Calu3 (cell line): ENCODE measurements at regions not wholly inside any gene's neighbourhood (a gene's known extent, or its start where the extent isn't known, plus 50 kb on each side); places are given as distances from the start of the nearest gene placed in this dataset.

Source experiments
- BruUV-seq: library from RNA; stranded (reverse); fragments of 400-500 nt; replicated peaks from 2 replicates; lab custom pipeline; 2021; lab: Mats Ljungman, UMichigan
- CTCF ChIA-PET: fragments of 300-600 bp; sonication (Branson Sonifier 250); formaldehyde crosslinking; loops from one replicate; lab custom pipeline; 2022; ENCODE audit warnings: antibody characterized with exemption; lab: Charles Lee
- DNase-seq: peaks from one replicate; pipeline ENCODE4 v3.0.0; 2022
- H3K27ac Mint-ChIP-seq: one replicate; pipeline ENCODE4 v1.8.0; 2022; ENCODE audit warnings: mixed read lengths; ENCODE audit not compliant: unreplicated experiment
- H3K27me3 Mint-ChIP-seq: one replicate; pipeline ENCODE4 v1.8.0; 2022; ENCODE audit warnings: mixed read lengths; ENCODE audit not compliant: unreplicated experiment
- H3K36me3 Mint-ChIP-seq: one replicate; pipeline ENCODE4 v1.8.0; 2022; ENCODE audit warnings: mild to moderate bottlenecking, moderate library complexity, mixed read lengths; ENCODE audit not compliant: insufficient read depth, unreplicated experiment
- H3K4me1 Mint-ChIP-seq: one replicate; pipeline ENCODE4 v1.8.0; 2022; ENCODE audit warnings: mild to moderate bottlenecking, low read depth, mixed read lengths; ENCODE audit not compliant: unreplicated experiment
- H3K4me3 Mint-ChIP-seq: one replicate; pipeline ENCODE4 v1.8.0; 2022; ENCODE audit warnings: mild to moderate bottlenecking, low read depth, moderate library complexity, mixed read lengths; ENCODE audit not compliant: unreplicated experiment
- H3K9me3 Mint-ChIP-seq: one replicate; pipeline ENCODE4 v1.8.0; 2022; ENCODE audit warnings: low read depth, mixed read lengths; ENCODE audit not compliant: unreplicated experiment
- CTCF ChIP-seq: fragments of 200-600 bp; IDR thresholded peaks from one replicate; pipeline ENCODE4 v1.8.0; 2022; ENCODE audit warnings: antibody characterized with exemption; ENCODE audit not compliant: unreplicated experiment
- intact Hi-C: fragments of 100-400 bp; cut with micrococcal nuclease; formaldehyde crosslinking; loops from one replicate; pipeline ENCODE4 v1.10.0; 2022; ENCODE audit not compliant: unreplicated experiment

GRCh38 chr5:173412566-173412965 is 84.4 kb upstream of the STC2 start:
- intact Hi-C loops: no loop called here
- Mint-ChIP-seq H3K36me3 (no peaks in the 10 kb centered on the region), H3K27me3 (no peaks in the 10 kb centered on the region), H3K9me3 (no peaks in the 10 kb centered on the region), H3K27ac (no peak overlapping the region), H3K4me1 (no peaks in the 10 kb centered on the region), H3K4me3 (no peak overlapping the region)
- CTCF ChIA-PET: interaction anchor here (1.1 kb wide), 1 partner anchor 40 kb away, joined by 3 read pairs; no protein-coding TSS in a partner anchor
- TF ChIP-seq CTCF: no peak
- DNase-seq: no peak
- BruUV-seq: no TSS peak

- BruUV-seq: no TSS peak
- CTCF ChIA-PET: interaction anchor here (1.1 kb wide), 1 partner anchor 40 kb away, joined by 3 read pairs; no protein-coding TSS in a partner anchor
- Mint-ChIP-seq H3K27ac (no peak overlapping the region), H3K36me3 (no peaks in the 10 kb centered on the region), H3K9me3 (no peaks in the 10 kb centered on the region), H3K27me3 (no peaks in the 10 kb centered on the region), H3K4me3 (no peak overlapping the region), H3K4me1 (no peaks in the 10 kb centered on the region)
- no peak for DNase-seq
- intact Hi-C loops: no loop called here
- no peak for TF ChIP-seq CTCF
Observed at GRCh38 chr5:173411791-173412555, 83.8 kb upstream of the STC2 start.

- TF ChIP-seq CTCF: no peak
- intact Hi-C loops: no loop called here
- H3K36me3 Mint-ChIP-seq: no peaks in the 10 kb centered on the region
- no peaks in the 10 kb centered on the region for H3K4me1 Mint-ChIP-seq
- no peaks in the 10 kb centered on the region for H3K27me3 Mint-ChIP-seq
- no peak overlapping the region for H3K4me3 Mint-ChIP-seq
- DNase-seq: no peak
- no peaks in the 10 kb centered on the region for H3K9me3 Mint-ChIP-seq
- no peak overlapping the region for H3K27ac Mint-ChIP-seq
- CTCF ChIA-PET: no interaction called here
- BruUV-seq: no TSS peak
Observed at GRCh38 chr5:173410459-173411233, 82.4 kb upstream of the STC2 start.

- H3K27me3 Mint-ChIP-seq: no peaks in the 10 kb centered on the region
- no peaks in the 10 kb centered on the region for H3K9me3 Mint-ChIP-seq
- H3K27ac Mint-ChIP-seq: no peak overlapping the region
- no peak for DNase-seq
- H3K4me3 Mint-ChIP-seq: no peak overlapping the region
- no TSS peak for BruUV-seq
- intact Hi-C loops: no loop called here
- CTCF ChIA-PET: no interaction called here
- H3K36me3 Mint-ChIP-seq: no peaks in the 10 kb centered on the region
- TF ChIP-seq CTCF: no peak
- no peaks in the 10 kb centered on the region for H3K4me1 Mint-ChIP-seq
Observed at GRCh38 chr5:173408946-173409345, 80.7 kb upstream of the STC2 start.
